ENCODE measurements at regions not wholly inside any gene's neighbourhood (a gene's known extent, or its start where the extent isn't known, plus 50 kb on each side); places are given as distances from the start of the nearest gene placed in this dataset.

DNA sequence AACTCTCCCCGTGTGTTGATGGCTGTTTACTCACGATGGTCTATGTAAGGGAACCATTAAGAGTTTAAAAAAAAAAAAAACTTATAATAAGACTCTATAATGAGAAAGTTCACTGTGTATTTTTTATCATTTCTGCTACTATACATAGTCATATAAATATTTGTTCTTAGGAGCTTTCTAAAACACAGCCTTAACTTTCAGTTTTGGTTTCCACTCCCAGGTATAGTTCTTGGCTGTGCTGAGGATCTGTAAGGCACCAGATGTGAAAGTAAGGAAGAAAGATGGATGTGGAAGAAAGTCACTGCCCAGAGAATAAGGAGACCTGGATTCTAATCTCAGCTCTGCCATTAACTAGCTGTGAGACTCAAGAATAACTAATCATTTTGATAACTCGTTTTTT, 101.9 kb upstream of the THBS1 start:
- Histone ChIP-seq H3K18ac (ENCODE audit: low read length) (no peak overlapping the region), H3K4me2 (ENCODE audit: insufficient read depth, low read length, poor library complexity, severe bottlenecking) (no peak overlapping the region), H2AK5ac (ENCODE audit: low read depth, low read length) (no peak overlapping the region), H3K9me3 (replicated peaks in 1 of 2; ENCODE audit: control insufficient read depth in 2 of 2, insufficient read depth in 1 of 2, low read depth in 1 of 2, low read length in 2 of 2) (no peaks in the 10 kb centered on the region), H3K23ac (ENCODE audit: low read depth, low read length, poor library complexity) (no peak overlapping the region), H3K14ac (ENCODE audit: low read length) (no peak overlapping the region), H3K79me1 (ENCODE audit: low read depth, low read length) (no peaks in the 10 kb centered on the region), H2AFZ (ENCODE audit: low read length) (no peak overlapping the region), H2BK5ac (ENCODE audit: low read length) (no peak overlapping the region), H3K9ac (ENCODE audit: low read depth, low read length, poor library complexity) (no peak overlapping the region), H4K91ac (ENCODE audit: low read depth, low read length, poor library complexity) (no peak overlapping the region), H3K27ac (replicated peaks; ENCODE audit: low read length) (no peak overlapping the region), H2BK12ac (ENCODE audit: low read length) (no peak overlapping the region), H3K27me3 (ENCODE audit: control insufficient read depth in 3 of 3, insufficient read depth in 3 of 3, low read depth in 1 of 3, low read length in 3 of 3) (no peaks in the 10 kb centered on the region), H3K36me3 (replicated peaks in 1 of 2; ENCODE audit: control insufficient read depth in 2 of 2, insufficient read depth in 2 of 2, low read length in 2 of 2) (no peaks in the 10 kb centered on the region), H2BK120ac (ENCODE audit: low read depth, low read length) (no peak overlapping the region), H2BK15ac (ENCODE audit: low read length) (no peak overlapping the region), H3K4me3 (ENCODE audit: low read length in 2 of 2) (no peak overlapping the region), H3K4me1 (ENCODE audit: control insufficient read depth in 2 of 2, insufficient read depth in 1 of 2, low read depth in 1 of 2, low read length in 2 of 2) (no peaks in the 10 kb centered on the region), H3K4ac (ENCODE audit: low read length) (no peak overlapping the region), H4K8ac (ENCODE audit: low read depth, low read length) (no peak overlapping the region)
- no CpG with 5 or more reads among the region's 3 CpGs for WGBS, 2 donors (ENCODE audit: extremely low coverage in 2 of 2, insufficient read length in 2 of 2, insufficient replicate concordance in 1 of 2)
- no peak for DNase-seq (ENCODE audit: low spot score)

DNA sequence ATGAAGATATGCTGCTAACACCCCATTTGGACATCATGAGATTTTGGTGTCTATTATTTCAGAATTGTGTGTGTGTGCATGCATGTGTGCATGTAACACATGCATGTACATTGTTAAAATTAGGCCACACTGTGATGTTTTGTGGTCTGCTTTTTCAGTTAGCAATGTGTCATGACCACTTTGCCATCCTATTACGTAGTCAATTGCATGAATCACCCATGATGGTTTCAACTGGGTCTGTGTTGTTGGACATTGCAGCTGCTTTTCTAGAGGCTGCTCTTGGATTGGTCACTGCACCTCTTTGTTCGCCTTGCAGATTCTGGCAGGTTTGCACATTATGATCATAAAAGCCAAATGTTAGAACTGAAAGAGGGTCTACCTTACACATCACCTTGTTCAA, 101.0 kb upstream of the THBS1 start:
- no peak overlapping the region for H4K8ac ChIP-seq (ENCODE audit: low read depth, low read length)
- no peak overlapping the region for H3K9ac ChIP-seq (ENCODE audit: low read depth, low read length, poor library complexity)
- H3K14ac ChIP-seq (ENCODE audit: low read length) = no peak overlapping the region
- no peaks in the 10 kb centered on the region for H3K9me3 ChIP-seq (replicated peaks in 1 of 2; ENCODE audit: control insufficient read depth in 2 of 2, insufficient read depth in 1 of 2, low read depth in 1 of 2, low read length in 2 of 2)
- H2AFZ ChIP-seq (ENCODE audit: low read length) = no peak overlapping the region
- H2BK120ac ChIP-seq (ENCODE audit: low read depth, low read length) = no peak overlapping the region
- no peak overlapping the region for H2BK12ac ChIP-seq (ENCODE audit: low read length)
- H3K36me3 ChIP-seq (replicated peaks in 1 of 2; ENCODE audit: control insufficient read depth in 2 of 2, insufficient read depth in 2 of 2, low read length in 2 of 2) = no peaks in the 10 kb centered on the region
- H3K23ac ChIP-seq (ENCODE audit: low read depth, low read length, poor library complexity) = no peak overlapping the region
- no peak overlapping the region for H3K27ac ChIP-seq (replicated peaks; ENCODE audit: low read length)
- H4K91ac ChIP-seq (ENCODE audit: low read depth, low read length, poor library complexity) = no peak overlapping the region
- no peak overlapping the region for H3K4ac ChIP-seq (ENCODE audit: low read length)
- no peak overlapping the region for H3K18ac ChIP-seq (ENCODE audit: low read length)
- H3K4me3 ChIP-seq (ENCODE audit: low read length in 2 of 2) = no peak overlapping the region
- H3K4me1 ChIP-seq (ENCODE audit: control insufficient read depth in 2 of 2, insufficient read depth in 1 of 2, low read depth in 1 of 2, low read length in 2 of 2) = no peaks in the 10 kb centered on the region
- no peak overlapping the region for H2AK5ac ChIP-seq (ENCODE audit: low read depth, low read length)
- H3K27me3 ChIP-seq (ENCODE audit: control insufficient read depth in 3 of 3, insufficient read depth in 3 of 3, low read depth in 1 of 3, low read length in 3 of 3) = no peaks in the 10 kb centered on the region
- no peak overlapping the region for H2BK5ac ChIP-seq (ENCODE audit: low read length)
- no CpG with 5 or more reads among the region's 2 CpGs for WGBS, 2 donors (ENCODE audit: extremely low coverage in 2 of 2, insufficient read length in 2 of 2, insufficient replicate concordance in 1 of 2)
- H2BK15ac ChIP-seq (ENCODE audit: low read length) = no peak overlapping the region
- DNase-seq (ENCODE audit: low spot score) = no peak
- H3K79me1 ChIP-seq (ENCODE audit: low read depth, low read length) = no peaks in the 10 kb centered on the region
- H3K4me2 ChIP-seq (ENCODE audit: insufficient read depth, low read length, poor library complexity, severe bottlenecking) = no peak overlapping the region

DNA sequence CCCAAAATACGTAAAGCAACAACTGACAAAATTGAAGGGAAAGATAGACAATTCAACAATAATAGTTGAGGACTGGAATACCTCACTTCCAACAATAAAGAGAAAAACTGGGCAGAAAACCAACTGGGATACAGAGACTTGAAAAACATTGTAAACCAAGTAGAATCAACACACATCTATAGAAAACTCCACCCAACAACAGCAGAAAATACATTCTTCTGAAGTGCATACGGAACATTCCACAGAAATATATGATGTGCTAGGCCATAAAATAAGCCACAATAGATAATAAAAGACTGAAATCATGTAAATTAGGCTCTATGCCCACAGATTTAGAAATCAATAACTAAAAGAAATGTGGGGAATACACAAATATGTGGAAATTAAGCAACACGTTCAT, 98.4 kb upstream of the THBS1 start:
- no peak overlapping the region for H3K18ac ChIP-seq (ENCODE audit: low read length)
- no peak overlapping the region for H3K4me3 ChIP-seq (ENCODE audit: low read length in 2 of 2)
- no peak overlapping the region for H2AFZ ChIP-seq (ENCODE audit: low read length)
- no peaks in the 10 kb centered on the region for H3K79me1 ChIP-seq (ENCODE audit: low read depth, low read length)
- H2BK120ac ChIP-seq (ENCODE audit: low read depth, low read length) = no peak overlapping the region
- no peak overlapping the region for H3K14ac ChIP-seq (ENCODE audit: low read length)
- H3K4me2 ChIP-seq (ENCODE audit: insufficient read depth, low read length, poor library complexity, severe bottlenecking) = no peak overlapping the region
- no peak overlapping the region for H2BK5ac ChIP-seq (ENCODE audit: low read length)
- H2BK12ac ChIP-seq (ENCODE audit: low read length) = no peak overlapping the region
- no peak overlapping the region for H3K9ac ChIP-seq (ENCODE audit: low read depth, low read length, poor library complexity)
- H3K23ac ChIP-seq (ENCODE audit: low read depth, low read length, poor library complexity) = no peak overlapping the region
- no CpG with 5 or more reads among the region's 3 CpGs for WGBS, 2 donors (ENCODE audit: extremely low coverage in 2 of 2, insufficient read length in 2 of 2, insufficient replicate concordance in 1 of 2)
- no peak overlapping the region for H3K27ac ChIP-seq (replicated peaks; ENCODE audit: low read length)
- H3K9me3 ChIP-seq (replicated peaks in 1 of 2; ENCODE audit: control insufficient read depth in 2 of 2, insufficient read depth in 1 of 2, low read depth in 1 of 2, low read length in 2 of 2) = no peaks in the 10 kb centered on the region
- no peak overlapping the region for H2BK15ac ChIP-seq (ENCODE audit: low read length)
- no peaks in the 10 kb centered on the region for H3K4me1 ChIP-seq (ENCODE audit: control insufficient read depth in 2 of 2, insufficient read depth in 1 of 2, low read depth in 1 of 2, low read length in 2 of 2)
- no peak overlapping the region for H2AK5ac ChIP-seq (ENCODE audit: low read depth, low read length)
- no peaks in the 10 kb centered on the region for H3K27me3 ChIP-seq (ENCODE audit: control insufficient read depth in 3 of 3, insufficient read depth in 3 of 3, low read depth in 1 of 3, low read length in 3 of 3)
- no peaks in the 10 kb centered on the region for H3K36me3 ChIP-seq (replicated peaks in 1 of 2; ENCODE audit: control insufficient read depth in 2 of 2, insufficient read depth in 2 of 2, low read length in 2 of 2)
- no peak overlapping the region for H3K4ac ChIP-seq (ENCODE audit: low read length)
- no peak overlapping the region for H4K8ac ChIP-seq (ENCODE audit: low read depth, low read length)
- no peak overlapping the region for H4K91ac ChIP-seq (ENCODE audit: low read depth, low read length, poor library complexity)
- no peak for DNase-seq (ENCODE audit: low spot score)

- H3K4ac ChIP-seq (ENCODE audit: low read length) = no peak overlapping the region
- no peak overlapping the region for H2BK120ac ChIP-seq (ENCODE audit: low read depth, low read length)
- no CpG with 5 or more reads among the region's 4 CpGs for WGBS, 2 donors (ENCODE audit: extremely low coverage in 2 of 2, insufficient read length in 2 of 2, insufficient replicate concordance in 1 of 2)
- no peak overlapping the region for H2BK5ac ChIP-seq (ENCODE audit: low read length)
- H3K4me2 ChIP-seq (ENCODE audit: insufficient read depth, low read length, poor library complexity, severe bottlenecking) = no peak overlapping the region
- no peak overlapping the region for H3K23ac ChIP-seq (ENCODE audit: low read depth, low read length, poor library complexity)
- no peak overlapping the region for H3K27ac ChIP-seq (replicated peaks; ENCODE audit: low read length)
- no peak overlapping the region for H3K9ac ChIP-seq (ENCODE audit: low read depth, low read length, poor library complexity)
- H2AFZ ChIP-seq (ENCODE audit: low read length) = no peak overlapping the region
- H2AK5ac ChIP-seq (ENCODE audit: low read depth, low read length) = no peak overlapping the region
- H3K79me1 ChIP-seq (ENCODE audit: low read depth, low read length) = no peaks in the 10 kb centered on the region
- DNase-seq (ENCODE audit: low spot score) = no peak
- no peaks in the 10 kb centered on the region for H3K4me1 ChIP-seq (ENCODE audit: control insufficient read depth in 2 of 2, insufficient read depth in 1 of 2, low read depth in 1 of 2, low read length in 2 of 2)
- H3K36me3 ChIP-seq (replicated peaks in 1 of 2; ENCODE audit: control insufficient read depth in 2 of 2, insufficient read depth in 2 of 2, low read length in 2 of 2) = no peaks in the 10 kb centered on the region
- H3K9me3 ChIP-seq (replicated peaks in 1 of 2; ENCODE audit: control insufficient read depth in 2 of 2, insufficient read depth in 1 of 2, low read depth in 1 of 2, low read length in 2 of 2) = no peaks in the 10 kb centered on the region
- H4K8ac ChIP-seq (ENCODE audit: low read depth, low read length) = no peak overlapping the region
- no peak overlapping the region for H4K91ac ChIP-seq (ENCODE audit: low read depth, low read length, poor library complexity)
- no peaks in the 10 kb centered on the region for H3K27me3 ChIP-seq (ENCODE audit: control insufficient read depth in 3 of 3, insufficient read depth in 3 of 3, low read depth in 1 of 3, low read length in 3 of 3)
- H2BK15ac ChIP-seq (ENCODE audit: low read length) = no peak overlapping the region
- no peak overlapping the region for H3K18ac ChIP-seq (ENCODE audit: low read length)
- no peak overlapping the region for H3K14ac ChIP-seq (ENCODE audit: low read length)
- H2BK12ac ChIP-seq (ENCODE audit: low read length) = no peak overlapping the region
- H3K4me3 ChIP-seq (ENCODE audit: low read length in 2 of 2) = no peak overlapping the region
Observed at GRCh38 chr15:39486621-39487457, 94.0 kb upstream of the THBS1 start.

Data from neuronal stem cell (in vitro differentiated cells).